H54 (cell line): ENCODE measurements at regions not wholly inside any gene's neighbourhood (a gene's known extent, or its start where the extent isn't known, plus 50 kb on each side); places are given as distances from the start of the nearest gene placed in this dataset.

Experiments
- DNase-seq: peaks from one replicate; pipeline ENCODE4 v3.0.0; 2011; ENCODE audit warnings: low spot score, mixed read lengths; ENCODE audit not compliant: insufficient read length
- FAIRE-seq: peaks from 3 replicates; lab custom pipeline; 2011; peaks lifted over from hg19 to GRCh38; lab: Jason Lieb, UNC
- POLR2A ChIP-seq: IDR thresholded peaks from 2 replicates; pipeline ENCODE4 v1.6.1; 2011; ENCODE audit warnings: low read depth, mild to moderate bottlenecking, low read length

- TF ChIP-seq POLR2A: no peak
- no peak for FAIRE-seq
Measured at GRCh38 chr7:110607050-110607857, 483.7 kb upstream of the LRRN3 start.

DNA sequence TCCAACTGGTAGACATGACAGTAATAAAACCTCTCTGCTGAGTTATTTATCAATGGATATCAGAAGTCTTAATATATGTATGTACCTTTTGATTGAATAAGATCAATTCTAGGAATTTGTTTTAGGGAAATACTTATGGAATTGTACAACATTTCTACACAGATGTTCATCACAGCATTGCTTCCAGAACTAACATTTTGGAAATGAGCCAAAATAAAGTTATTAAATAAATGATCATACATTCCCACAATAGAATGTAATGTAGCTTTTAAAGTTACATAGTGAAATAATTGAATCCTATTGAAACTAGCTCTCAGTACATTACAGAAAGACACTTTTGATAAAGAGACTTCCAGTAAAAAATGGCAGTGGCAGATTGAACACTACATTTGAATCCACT lies 481.6 kb upstream of the LRRN3 start:
- FAIRE-seq (no peak), DNase-seq (no peak)
- TF ChIP-seq POLR2A: no peak

More at GRCh38 chr7:110607050-110607857, 483.7 kb upstream of the LRRN3 start:
- DNase-seq: no peak

DNA sequence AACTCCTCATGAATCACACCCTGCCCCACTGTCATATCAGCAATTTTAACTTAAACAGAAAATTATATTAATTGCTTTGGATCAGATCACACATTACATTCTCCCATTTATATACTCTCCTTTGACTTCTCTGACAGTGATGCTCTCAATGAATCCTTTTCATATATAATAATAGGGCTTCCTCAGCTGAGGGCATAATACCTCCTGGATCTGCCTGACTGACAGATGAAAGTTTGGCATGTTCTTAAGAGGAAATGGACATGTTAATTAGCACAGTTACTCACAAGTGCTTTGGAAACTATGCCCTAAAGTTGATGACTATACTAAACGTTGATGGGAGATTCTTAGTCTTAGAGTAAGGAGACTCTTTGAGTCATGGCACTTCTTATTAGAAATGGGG lies 478.2 kb upstream of the LRRN3 start:
- no peak for DNase-seq
- no peak for TF ChIP-seq POLR2A
- FAIRE-seq: no peak
